Tibial nerve (tissue), 4 donors: ENCODE measurements at regions not wholly inside any gene's neighbourhood (a gene's known extent, or its start where the extent isn't known, plus 50 kb on each side); places are given as distances from the start of the nearest gene placed in this dataset.

Experiments
- DNase-seq, 2 donors: peaks; one replicate each; pipeline ENCODE4 v3.0.0-alpha.2; 2019; ENCODE audit warnings: low spot score in 2 of 2
- H3K27ac ChIP-seq, 4 donors: fragments of 200-600 bp; sonication (generic) in 3 of 4; one replicate each; pipeline ENCODE4 v1.5.1; 2017 to 2019; ENCODE audit warnings: mild to moderate bottlenecking in 1 of 4
- H3K27me3 ChIP-seq, 2 donors: fragments of 200-600 bp; sonication (generic) in 1 of 2; one replicate each; pipeline versions ENCODE4 v1.5.1 to v1.6.0; 2017 to 2019
- H3K36me3 ChIP-seq, 3 donors: fragments of 200-600 bp; sonication (generic); one replicate each; pipeline ENCODE4 v1.5.1; 2018 to 2019
- H3K4me1 ChIP-seq, 4 donors: fragments of 200-600 bp; sonication (generic) in 3 of 4; one replicate each; pipeline ENCODE4 v1.5.1; 2017 to 2019
- H3K4me3 ChIP-seq, 4 donors: fragments of 200-600 bp; sonication (generic) in 3 of 4; one replicate each; pipeline ENCODE4 v1.5.1; 2017 to 2019; ENCODE audit warnings: mild to moderate bottlenecking in 1 of 4, moderate library complexity in 1 of 4
- H3K9me3 ChIP-seq, 4 donors: fragments of 200-600 bp; sonication (generic) in 3 of 4; one replicate each; pipeline ENCODE4 v1.5.1; 2017 to 2019
- CTCF ChIP-seq, 5 experiments: fragments of 200-600 bp in 3 of 5; fragments of 450-650 bp in 2 of 5; sonication (generic) in 3 of 5; IDR thresholded peaks; one replicate each; pipeline ENCODE4 v1.5.1; 2016 to 2019; ENCODE audit warnings: antibody characterized with exemption in 5 of 5, mild to moderate bottlenecking in 3 of 5, moderate library complexity in 2 of 5
- EP300 ChIP-seq, 2 donors: sonication (generic); formaldehyde crosslinking; IDR thresholded peaks; one replicate each; pipeline ENCODE4 v1.6.1; 2017; ENCODE audit warnings: antibody characterized with exemption in 2 of 2, mild to moderate bottlenecking in 1 of 2
- POLR2A ChIP-seq, 2 donors: fragments of 450-650 bp; IDR thresholded peaks; one replicate each; pipeline ENCODE4 v1.6.1; 2017; ENCODE audit warnings: antibody characterized with exemption in 2 of 2, mild to moderate bottlenecking in 2 of 2, moderate library complexity in 2 of 2
- WGBS, 2 donors: methylation state at CpG; one replicate each; pipeline ENCODE4 v1.1.5; 2018; 5-methylcytosine and 5-hydroxymethylcytosine counted together

GRCh38 chrX:63993936-63994335 is 208.9 kb upstream of the ARHGEF9 start:
- no peak overlapping the region for H3K4me3 ChIP-seq
- no peaks in the 10 kb centered on the region for H3K27me3 ChIP-seq
- WGBS, 2 donors: 56 to 67% methylated on average over 4 of the region's 4 CpGs
- no peak for TF ChIP-seq CTCF (IDR thresholded peaks at IDR 0.05)
- no peak for TF ChIP-seq EP300 (IDR thresholded peaks at IDR 0.05)
- TF ChIP-seq POLR2A (IDR thresholded peaks at IDR 0.05): no peak
- H3K27ac ChIP-seq: no peak overlapping the region
- no peak for DNase-seq
- no peaks in the 10 kb centered on the region for H3K4me1 ChIP-seq
- no peaks in the 10 kb centered on the region for H3K36me3 ChIP-seq
- H3K9me3 ChIP-seq: no peaks in the 10 kb centered on the region

DNA sequence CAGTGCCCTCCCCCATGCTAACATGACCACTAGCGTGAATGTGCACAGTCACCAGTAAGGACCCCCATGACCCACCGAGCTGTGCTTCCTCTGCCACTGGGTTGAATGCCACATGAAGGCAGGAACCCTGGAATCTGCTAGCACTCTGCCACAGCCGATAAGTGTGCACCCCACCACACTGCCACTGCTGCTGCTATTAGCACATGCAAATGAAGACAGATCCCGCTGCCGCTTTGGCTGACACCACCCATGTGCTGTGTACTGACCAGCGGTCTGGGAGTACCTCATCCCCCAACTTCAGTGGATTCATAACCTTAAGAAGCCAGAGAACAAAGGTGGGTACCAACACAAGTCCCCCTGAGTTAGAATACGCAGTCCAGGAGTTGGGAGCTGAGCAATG is 200.9 kb upstream of the ARHGEF9 start:
- no peak for TF ChIP-seq CTCF (IDR thresholded peaks at IDR 0.05)
- TF ChIP-seq EP300 (IDR thresholded peaks at IDR 0.05): no peak
- TF ChIP-seq POLR2A (IDR thresholded peaks at IDR 0.05): no peak
- Histone ChIP-seq H3K27me3 (no peaks in the 10 kb centered on the region), H3K27ac (no peak overlapping the region), H3K36me3 (no peaks in the 10 kb centered on the region), H3K4me1 (no peaks in the 10 kb centered on the region), H3K9me3 (no peaks in the 10 kb centered on the region), H3K4me3 (no peak overlapping the region)
- 88 to 100% methylated on average over 2 to 7 of the region's 7 CpGs for WGBS, 2 donors
- DNase-seq: no peak

DNA sequence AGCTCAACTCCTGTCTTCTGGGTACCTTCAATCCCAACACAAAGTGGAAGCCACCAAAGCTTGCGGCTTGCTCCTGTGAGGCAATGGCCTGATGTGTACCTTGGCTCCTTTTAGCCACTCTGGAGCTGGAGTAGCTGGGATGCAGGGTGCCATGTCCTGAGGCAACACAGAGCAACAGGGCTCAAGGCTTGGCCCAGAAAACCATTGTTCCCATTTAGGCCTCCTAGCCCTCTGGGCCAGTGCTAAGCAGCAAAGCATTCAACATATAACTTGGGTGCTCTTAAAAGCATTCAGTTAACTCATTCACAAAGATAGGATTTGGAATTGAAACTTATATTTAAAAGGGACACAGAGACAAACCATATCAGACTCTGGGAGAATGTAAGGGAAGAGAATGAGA is 194.5 kb upstream of the ARHGEF9 start:
- TF ChIP-seq CTCF (IDR thresholded peaks at IDR 0.05) (no peak), EP300 (IDR thresholded peaks at IDR 0.05) (no peak), POLR2A (IDR thresholded peaks at IDR 0.05) (no peak)
- Histone ChIP-seq H3K36me3 (no peaks in the 10 kb centered on the region), H3K4me1 (no peaks in the 10 kb centered on the region), H3K4me3 (no peak overlapping the region), H3K27ac (no peak overlapping the region), H3K27me3 (no peaks in the 10 kb centered on the region), H3K9me3 (peaks cover 0 to 18% (median 0%) of the 10 kb centered on the region in 4 donors)
- WGBS, 2 donors: 92% methylated on average over 1 of the region's 1 CpG; no CpG with 5 or more reads in 1 of the 2 donors
- DNase-seq: no peak

- no peaks in the 10 kb centered on the region for H3K4me1 ChIP-seq
- H3K27me3 ChIP-seq: no peaks in the 10 kb centered on the region
- no peak overlapping the region for H3K27ac ChIP-seq
- no peak for TF ChIP-seq CTCF (IDR thresholded peaks at IDR 0.05)
- no peak for TF ChIP-seq POLR2A (IDR thresholded peaks at IDR 0.05)
- TF ChIP-seq EP300 (IDR thresholded peaks at IDR 0.05): no peak
- DNase-seq: no peak
- 39 to 54% methylated on average over 1 of the region's 1 CpG for WGBS, 2 donors
- H3K9me3 ChIP-seq: no peaks in the 10 kb centered on the region
- no peak overlapping the region for H3K4me3 ChIP-seq
- no peaks in the 10 kb centered on the region for H3K36me3 ChIP-seq
Measured at GRCh38 chrX:63967551-63967950, 182.5 kb upstream of the ARHGEF9 start.

- H3K27me3 ChIP-seq: no peaks in the 10 kb centered on the region
- WGBS, 2 donors: 71% methylated on average over 2 of the region's 2 CpGs; no CpG with 5 or more reads in 1 of the 2 donors
- no peak for TF ChIP-seq EP300 (IDR thresholded peaks at IDR 0.05)
- no peak for TF ChIP-seq POLR2A (IDR thresholded peaks at IDR 0.05)
- TF ChIP-seq CTCF (IDR thresholded peaks at IDR 0.05): no peak
- no peak overlapping the region for H3K4me3 ChIP-seq
- no peaks in the 10 kb centered on the region for H3K9me3 ChIP-seq
- H3K36me3 ChIP-seq: no peaks in the 10 kb centered on the region
- no peak for DNase-seq
- H3K4me1 ChIP-seq: no peaks in the 10 kb centered on the region
- H3K27ac ChIP-seq: no peak overlapping the region
Measured at GRCh38 chrX:63963095-63963784, 178.2 kb upstream of the ARHGEF9 start.
